OCI-M2 (cell line): ENCODE measurements at regions not wholly inside any gene's neighbourhood (a gene's known extent, or its start where the extent isn't known, plus 50 kb on each side); places are given as distances from the start of the nearest gene placed in this dataset.

Experiments
- DNase-seq: peaks from one replicate; lab custom pipeline; 2025; ENCODE audit not compliant: unreplicated experiment; lab: John Stamatoyannopoulos, UW

DNA sequence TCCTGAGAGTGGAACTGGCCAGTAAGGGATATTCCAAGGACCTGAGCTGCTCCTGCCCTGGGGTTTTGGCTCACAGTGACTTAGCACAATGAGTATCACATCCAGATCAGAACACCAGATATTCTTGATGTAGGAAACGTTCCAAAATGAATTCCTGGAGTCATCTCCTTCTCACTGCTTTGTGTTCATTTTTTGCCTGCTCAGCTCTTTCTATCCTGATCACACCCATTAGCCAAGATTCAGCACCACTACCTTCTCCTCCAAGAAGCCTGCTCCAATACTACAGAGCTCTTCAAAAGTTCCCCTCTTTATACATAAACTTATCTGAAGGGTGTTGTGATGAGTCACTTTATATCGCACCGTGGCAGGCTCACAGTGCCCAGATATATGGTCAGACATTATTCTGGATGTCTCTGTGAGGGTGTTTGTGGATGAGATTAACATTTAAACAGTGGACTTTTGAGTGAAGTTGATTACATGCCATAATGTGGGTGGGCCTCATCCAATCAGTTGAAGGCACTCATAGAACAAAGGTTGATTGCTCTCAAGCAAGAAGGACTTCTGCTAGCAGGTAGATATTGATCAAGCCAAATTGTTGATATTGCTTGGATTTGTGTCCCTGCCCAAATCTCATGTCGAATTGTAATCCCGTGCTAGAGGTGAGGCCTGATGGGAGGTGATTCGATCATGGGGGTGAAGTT, 1155.2 kb upstream of the AUTS2 start:
- no peak for DNase-seq

DNA sequence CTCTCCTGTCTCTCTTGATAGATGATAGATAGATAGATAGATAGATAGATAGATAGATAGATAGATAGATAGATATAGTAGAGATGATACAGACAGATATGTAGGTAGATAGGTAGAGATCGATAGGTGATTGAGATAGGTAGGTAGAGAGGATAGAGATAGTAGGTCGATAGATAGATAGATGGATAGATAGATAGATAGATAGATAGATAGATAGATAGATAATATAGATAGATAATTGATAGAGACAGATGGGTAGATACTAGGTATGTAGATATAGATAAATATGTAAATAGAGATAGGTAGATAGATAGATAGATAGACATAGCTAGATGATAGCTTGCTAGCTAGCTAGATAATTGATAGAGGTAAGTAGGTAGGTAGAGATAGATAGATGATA, 1154.2 kb upstream of the AUTS2 start:
- DNase-seq = no peak

DNA sequence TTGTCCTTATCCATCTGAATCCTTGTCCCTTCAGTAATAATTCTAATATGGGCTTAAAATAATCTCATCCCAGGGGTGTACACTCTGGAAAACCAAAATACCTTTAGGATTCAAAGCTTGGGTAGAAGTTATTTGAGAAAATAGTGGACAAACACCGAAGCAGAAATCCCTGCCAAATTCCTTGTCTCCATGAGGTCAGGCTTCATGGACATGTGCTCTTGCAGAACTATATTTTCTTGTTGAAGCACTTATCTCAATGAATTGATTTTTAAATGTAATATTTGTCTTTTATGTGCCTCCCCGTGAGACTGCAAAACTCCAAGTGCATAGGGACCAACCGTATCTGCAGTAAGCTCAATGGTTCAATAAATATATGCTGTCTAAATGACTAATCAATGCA, 1153.3 kb upstream of the AUTS2 start:
- no peak for DNase-seq

DNA sequence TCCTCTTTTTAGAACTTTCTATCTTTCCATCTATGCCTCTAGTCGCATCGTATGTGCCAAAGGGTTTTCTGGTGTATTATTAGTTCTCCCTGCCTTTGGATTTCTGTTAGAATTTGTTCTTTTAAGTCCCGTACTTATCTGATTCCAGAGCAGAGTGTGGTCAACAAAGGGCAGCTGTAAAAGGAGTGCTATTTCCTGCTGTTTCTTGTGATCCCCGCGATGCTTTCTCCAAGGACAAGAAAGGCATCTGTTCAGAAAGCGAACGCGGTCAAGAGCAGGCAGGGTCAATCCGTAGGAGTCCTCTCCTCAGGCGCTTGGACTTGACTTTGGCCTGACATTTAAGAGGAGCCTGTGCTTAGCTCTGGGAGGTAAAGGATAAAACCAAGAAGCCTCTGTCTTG, 1152.1 kb upstream of the AUTS2 start:
- DNase-seq = no peak

DNA sequence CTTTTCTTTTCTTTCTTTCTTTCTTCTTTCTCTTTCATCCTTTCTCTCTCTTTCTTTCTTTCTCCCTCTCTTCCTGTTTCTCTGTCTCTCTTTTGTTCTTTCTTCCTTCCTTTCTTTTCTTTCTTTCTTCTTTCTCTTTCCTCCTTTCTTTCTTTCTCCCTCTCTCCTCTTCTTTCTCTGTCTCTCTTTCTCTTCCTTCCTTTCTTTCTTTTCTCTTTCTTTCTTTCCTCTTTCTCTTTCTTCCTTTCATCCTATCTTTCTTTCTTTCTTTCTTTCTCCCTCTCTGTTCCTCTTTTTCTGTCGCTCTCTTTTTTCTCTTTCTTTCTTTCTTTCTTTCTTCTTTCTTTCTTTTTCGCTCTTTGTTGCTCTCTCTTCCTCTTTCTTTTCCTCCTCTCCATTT, 1149.2 kb upstream of the AUTS2 start:
- DNase-seq = no peak

DNA sequence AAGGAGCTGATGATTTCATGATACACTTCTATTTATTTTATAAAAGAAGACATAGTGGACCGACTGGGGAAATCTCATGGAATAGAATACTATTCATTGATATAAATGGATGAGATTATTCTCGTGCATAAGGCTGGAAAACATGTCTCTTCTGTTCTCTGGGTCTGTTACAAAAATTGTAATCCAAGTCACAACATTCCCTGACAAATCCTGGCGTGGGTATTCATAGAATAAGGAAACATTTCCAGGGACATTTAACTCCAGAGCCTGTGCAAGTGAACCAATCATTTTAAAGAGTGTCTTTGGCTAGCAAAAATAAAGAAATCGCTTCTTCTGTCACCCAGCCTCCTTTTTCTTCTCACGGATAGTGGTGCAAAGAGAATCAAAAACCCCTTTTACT, 1148.5 kb upstream of the AUTS2 start:
- no peak for DNase-seq

DNA sequence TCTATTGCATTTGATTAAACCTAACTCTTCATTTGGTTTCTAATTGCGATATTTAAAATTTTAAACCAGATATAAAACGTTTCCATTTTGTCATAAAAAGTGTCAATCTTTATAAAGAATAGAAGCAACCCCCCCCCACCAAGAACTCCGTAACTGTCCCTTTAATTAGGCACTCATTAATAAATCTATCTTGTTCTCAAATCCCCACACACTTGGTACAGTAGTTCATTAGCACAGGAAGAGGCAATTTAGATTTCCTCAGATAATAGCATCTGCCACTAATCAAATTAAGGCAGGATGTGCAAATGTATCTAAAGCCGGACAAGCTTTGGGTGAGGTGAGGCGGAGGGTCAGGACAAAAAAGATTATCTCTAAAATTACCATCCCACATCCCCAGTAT, 1143.3 kb upstream of the AUTS2 start:
- no peak for DNase-seq

DNA sequence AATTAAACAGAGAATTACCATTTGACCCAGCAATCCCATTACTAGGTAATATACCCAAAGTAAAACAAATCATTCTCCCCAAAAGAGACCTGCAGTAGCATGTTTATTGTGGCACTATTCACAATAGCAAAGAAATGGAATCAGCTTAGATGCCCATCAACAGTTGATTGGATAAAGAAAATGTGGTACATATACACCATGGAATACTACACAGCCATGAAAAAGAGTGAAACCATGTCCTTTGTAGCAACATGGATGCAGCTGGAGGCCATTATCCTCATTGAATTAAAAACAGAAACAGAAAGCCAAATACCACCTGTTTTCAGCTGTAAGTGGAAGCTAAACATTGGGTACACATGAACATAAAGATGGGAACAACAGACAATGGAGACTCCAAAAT, 1141.8 kb upstream of the AUTS2 start:
- DNase-seq = no peak

DNA sequence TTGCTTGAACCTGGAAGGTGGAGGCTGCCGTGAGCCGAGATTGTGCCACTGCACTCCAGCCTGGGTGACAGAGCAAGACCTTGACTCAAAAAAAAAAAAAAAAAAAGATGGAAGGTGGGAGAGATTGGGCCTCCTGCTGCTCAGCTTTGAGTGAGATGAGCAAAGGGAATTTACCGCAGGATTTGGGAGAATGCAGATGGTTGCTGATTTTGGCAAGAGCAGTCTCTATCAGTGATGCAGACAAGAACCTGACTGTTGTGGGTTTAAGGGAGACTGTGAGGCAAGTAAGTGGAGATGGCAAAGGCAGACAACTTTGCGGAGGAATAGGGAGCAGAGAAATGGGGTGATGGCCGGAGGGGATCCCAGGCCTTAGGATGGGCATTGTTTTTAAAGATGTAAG, 1140.8 kb upstream of the AUTS2 start:
- no peak for DNase-seq

DNA sequence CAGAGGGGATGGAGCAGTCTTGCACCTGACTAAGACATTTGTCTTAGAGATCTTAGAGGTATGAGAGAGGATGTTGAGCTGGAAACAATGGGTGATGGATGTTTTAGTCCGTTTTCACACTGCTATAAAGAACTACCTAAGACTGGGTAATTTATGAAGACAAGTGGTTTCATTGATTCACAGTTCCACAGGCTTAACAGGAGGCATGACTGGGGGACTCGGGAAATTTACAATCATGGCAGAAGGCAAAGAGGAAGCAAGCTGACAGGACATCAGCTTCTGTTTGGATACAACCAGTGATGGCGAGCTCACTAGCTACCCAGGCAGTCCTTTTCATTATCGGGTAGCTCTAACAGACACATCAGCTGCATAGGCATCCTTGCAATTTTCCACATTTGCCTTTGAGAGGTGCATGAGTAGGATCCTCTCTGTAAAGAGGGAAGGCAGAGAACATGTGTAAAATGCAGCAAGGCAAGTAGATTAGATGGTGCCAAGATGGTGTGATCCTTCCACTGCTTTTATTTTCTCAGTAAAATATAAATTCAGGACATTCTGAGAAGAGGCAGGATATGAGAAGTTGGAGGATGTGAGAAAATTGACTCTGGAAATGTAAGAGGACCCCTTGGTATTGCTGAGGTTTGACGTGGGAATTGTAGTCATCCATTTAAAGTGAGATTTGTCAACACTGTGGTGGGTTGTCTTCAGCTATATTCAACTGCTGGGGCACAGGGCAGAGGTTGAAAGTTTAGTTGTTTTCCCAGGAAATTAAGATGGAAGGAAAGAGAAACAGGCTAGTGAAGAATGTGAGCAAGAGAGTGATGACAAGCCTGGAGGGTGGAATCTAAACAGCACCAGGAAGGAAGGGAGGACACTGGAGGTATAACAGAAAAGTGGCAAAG, 1140.0 kb upstream of the AUTS2 start:
- DNase-seq = no peak

DNA sequence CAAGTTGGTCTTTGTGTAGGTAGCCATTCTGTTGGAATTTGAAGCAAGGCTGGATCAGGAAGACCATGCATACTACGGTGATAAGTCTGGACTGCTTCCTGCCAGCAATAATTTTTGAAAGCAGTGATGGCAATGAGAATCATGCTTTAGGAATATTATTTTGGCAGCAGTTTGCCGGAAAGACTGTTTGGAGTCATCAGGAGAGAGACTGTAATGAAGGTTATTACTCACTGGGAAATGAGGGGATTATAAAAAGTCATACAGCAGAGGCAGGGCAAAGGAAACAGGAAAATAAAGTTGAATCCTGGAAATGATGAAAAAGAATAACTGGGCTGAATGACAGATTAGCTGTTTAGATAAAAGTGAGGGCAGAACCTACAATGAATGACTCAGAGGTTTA, 1136.8 kb upstream of the AUTS2 start:
- no peak for DNase-seq

DNA sequence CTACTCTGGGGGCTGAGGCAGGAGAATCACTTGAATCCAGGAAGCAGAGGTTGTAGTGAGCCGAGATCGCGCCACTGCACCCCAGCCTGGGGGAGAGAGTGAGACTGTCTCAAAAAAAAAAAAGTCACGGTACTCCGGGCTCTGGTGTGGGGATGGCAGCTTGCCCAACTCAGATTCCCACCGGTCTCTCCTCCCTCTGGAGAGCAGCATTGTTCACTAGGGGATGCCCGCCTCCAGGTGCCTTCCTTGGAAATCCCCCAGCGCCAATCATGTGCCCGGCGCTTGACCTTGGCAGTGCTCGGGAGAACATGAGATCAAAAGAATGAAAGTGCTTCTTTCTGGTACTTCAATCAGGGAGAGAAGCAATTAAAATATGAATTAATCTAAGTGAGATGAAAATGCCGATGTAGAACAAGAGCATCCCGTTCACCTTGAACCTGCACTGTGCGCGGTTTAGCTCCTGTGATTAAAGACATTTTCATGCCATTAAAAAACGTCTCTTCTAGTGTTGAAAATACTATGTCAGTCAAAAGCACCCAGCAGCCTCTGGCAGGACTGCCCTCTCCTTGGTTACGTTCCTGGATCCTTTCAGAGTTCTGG, 1127.3 kb upstream of the AUTS2 start:
- DNase-seq = no peak

DNA sequence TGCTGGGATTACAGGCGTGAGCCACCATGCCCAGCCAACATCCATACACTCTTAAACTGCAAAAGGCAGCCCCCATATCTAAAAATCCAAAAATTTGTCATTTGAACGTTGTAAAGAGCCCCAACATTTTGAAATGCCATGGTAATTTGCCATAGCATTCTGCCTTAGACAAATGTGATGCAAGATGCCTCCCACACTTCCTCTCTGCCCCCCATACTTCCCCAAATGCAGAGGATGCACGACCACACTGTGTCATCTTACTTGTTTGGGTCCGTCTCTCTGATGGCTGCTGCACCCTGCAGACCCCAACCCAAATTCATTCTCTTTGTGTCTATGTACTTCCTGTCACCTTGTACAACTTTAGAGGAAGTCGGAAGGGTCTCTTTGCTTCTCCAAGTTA, 1125.6 kb upstream of the AUTS2 start:
- DNase-seq = no peak

DNA sequence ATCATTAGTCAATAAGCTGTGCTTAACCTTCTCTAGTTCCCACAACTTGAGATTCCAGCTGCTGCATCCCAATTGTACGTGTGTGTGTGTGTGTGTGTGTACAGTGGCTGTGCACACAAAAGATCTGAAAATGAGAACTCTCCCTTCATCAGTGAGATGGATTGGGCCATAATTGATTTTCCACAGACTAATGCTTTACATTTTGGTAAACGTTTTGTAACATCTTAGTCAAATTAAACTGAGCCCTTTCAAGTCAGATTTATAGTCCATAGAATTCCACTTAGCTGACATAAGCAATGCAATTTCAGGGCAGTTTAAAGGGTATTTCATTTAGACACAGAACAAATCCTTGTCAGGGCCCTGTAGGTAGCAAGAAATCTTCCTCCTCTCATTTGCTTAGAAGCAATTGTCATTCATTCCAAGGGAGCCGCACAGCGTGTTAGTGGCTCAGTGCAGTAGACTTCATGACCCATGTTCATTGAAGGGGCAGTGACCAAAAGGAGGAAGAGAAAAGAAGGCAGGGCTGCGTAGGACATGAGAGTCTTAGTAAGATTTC, 1123.5 kb upstream of the AUTS2 start:
- no peak for DNase-seq

DNA sequence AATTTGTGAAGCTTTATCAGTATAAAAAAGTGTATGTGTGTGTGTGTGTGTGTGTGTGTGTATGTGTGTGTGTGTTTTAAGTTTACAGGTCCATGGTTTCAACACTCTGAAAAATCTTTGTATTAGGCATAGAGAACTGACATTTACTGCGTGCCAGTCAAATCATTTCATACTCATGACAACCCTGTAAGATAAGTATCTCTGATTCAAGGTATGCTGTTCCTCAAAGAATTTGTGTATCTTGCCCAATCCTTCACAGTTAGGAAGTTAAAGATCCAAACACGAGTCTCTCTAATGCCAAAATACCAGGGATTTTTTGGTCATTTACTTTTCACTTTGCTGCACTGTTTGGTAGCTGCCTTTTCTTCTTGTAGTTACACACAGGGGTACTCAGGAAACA, 1121.3 kb upstream of the AUTS2 start:
- DNase-seq = no peak

DNA sequence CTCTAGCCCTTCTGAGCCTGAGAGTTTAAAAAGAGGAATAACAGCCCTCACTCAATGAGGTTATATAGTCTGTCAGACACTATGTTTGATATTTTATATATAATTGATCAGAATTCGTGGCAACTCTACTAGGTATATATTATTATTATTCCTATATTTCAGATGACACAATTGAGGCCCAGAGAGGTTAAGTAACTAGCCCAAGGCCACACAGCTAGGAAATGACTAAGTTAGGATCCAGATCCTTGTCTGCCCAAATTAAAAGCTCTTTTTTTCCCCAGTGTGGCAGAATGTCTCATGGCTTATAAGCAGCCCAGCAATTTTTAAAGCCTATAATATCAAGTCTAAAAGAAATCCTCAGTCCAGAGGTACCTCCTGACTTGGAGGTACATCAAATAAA, 1119.9 kb upstream of the AUTS2 start:
- DNase-seq = no peak

DNA sequence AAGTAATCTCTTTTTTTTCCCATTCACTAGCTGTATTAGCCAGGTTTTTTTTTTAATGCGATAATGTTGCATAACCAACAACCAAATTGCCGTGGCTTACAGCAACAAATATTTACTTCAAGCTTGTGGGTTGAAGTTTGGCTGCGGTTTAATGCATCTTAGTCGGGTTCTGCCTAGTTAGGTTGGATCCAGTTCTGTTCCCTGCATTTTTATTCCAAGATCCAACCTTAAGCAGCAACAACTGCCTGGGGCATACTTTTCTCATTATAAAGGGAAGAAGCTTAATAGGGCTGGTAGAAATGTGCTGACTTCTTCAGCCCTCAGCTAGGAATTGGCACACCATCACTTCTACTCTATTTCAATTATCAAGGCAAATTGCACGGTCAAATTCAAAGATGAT, 1115.5 kb upstream of the AUTS2 start:
- no peak for DNase-seq

DNA sequence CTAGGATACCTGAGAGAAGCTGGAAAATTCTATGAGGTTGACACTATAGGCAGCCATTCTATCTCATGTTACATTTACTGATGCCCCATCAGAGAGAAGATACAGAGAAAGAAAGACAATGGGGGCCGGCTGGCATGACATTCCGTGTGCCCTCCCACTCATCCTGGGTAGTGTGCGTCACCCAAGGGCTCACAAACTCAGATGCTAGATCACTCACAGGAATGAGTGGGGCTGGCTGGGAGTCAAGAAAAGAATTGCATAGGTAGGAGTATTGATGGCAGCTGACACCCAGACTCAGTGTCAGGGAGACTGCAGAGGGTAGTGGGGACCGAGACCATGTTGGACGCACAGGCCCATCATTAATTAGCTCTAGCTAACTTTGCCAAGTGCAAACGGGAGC, 1113.5 kb upstream of the AUTS2 start:
- DNase-seq = no peak

DNA sequence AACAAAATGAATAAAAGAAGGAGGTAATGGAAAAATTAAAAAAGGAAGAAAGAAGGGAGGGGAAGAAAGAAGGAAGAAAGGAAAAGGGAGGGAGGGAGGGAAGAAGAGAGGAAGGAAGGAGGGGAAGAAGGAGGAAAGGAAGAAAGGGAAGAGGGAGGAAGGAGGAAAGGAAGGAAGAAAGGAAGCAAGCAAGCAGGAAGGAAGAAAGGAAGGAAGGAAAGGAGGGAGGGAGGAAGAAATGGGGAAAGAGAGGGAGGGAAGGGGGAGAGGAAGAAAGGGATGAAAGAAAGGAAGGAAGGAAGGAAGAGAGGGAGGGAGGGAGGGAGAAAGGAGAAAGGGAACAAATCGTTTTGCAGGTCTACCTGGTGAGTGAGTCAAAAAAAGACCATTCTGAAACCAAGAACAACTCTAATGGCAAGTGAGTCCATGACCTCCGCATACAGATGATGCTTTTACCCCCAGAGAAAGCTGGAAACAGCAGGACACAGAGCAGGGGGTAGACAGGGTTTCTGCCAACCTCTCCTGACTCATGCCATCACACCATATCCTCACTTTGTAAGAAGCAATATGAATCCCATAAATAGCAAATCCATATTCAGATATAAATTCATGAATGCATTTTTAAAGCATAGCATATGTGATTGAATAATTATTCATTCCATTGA, 1112.9 kb upstream of the AUTS2 start:
- no peak for DNase-seq

DNA sequence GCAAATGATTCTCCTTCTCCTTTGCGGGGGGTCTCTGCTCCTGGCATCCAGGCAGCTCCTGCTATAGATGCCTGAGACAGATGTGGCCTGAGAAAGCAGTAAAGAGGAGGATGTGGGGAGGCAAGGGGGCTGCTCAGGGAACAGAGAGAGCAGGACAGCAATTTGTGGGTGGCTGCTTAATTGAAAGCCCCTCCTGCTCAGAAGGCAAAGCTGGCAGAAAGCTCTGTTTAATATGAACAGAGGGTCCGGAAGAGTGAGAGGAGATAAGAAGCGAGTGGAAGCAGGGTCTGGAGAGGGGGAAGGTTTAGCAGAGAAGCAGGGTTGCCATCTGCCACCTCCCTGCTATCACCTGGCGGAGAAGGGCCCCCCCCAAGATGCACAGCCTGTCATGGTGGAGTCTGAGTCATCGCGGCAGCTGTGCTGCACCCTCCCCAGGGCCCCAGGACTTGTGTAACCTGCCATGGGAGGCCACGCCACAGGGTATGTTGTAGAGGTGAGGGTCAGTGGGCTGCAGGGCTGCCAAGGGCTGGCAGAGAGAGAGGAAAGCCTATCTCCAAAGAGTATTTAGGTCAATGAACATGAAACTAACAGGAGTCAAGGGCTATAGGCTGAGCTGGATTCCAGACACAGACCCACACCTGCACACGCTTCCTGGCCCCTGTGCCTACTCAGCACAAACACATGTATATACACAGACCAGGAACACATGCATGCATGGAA, 1109.8 kb upstream of the AUTS2 start:
- DNase-seq = no peak
